ENCODE measurements at regions not wholly inside any gene's neighbourhood (a gene's known extent, or its start where the extent isn't known, plus 50 kb on each side); places are given as distances from the start of the nearest gene placed in this dataset.

DNA sequence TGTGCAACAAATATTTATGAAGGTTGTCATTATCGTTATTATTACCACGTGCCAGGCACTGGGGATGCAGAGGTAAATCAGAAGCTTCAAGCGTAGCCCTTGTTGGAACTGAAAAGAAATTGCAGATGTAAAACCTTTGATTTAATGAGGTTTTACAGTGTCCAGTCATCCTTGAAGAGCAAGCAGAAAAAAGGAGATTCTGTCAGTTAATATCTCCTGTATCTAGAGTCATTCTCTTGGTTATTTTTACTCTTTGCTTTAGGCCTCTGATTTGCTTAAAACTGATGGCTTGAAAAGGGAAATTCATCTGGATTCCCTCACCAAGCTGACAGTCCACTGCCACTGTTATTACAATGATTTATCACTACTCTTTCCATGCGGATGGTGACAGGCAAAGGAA, 179.3 kb downstream of the GALC start:
- Histone ChIP-seq H3K9me3 (ENCODE audit: control insufficient read depth, insufficient read depth, low read length) (no peaks in the 10 kb centered on the region; the same call in 1 of the 2 replicates), H3K4me3 (ENCODE audit: low read length) (no peak overlapping the region), H3K4me1 (ENCODE audit: control insufficient read depth, low read length) (no peaks in the 10 kb centered on the region), H4K20me1 (ENCODE audit: control insufficient read depth, insufficient read depth, low read depth, low read length) (no peaks in the 10 kb centered on the region), H3F3A (ENCODE audit: control insufficient read depth, insufficient read depth) (no peaks in the 10 kb centered on the region), H3K9me2 (replicated peaks; ENCODE audit: control insufficient read depth, low read length) (no peaks in the 10 kb centered on the region), H3K4me2 (ENCODE audit: low read length) (no peak overlapping the region), H3K27ac (ENCODE audit: low read depth, low read length) (no peak overlapping the region), H3K36me3 (ENCODE audit: control insufficient read depth, low read length) (no peaks in the 10 kb centered on the region), H3K27me3 (ENCODE audit: control insufficient read depth, low read length) (no peaks in the 10 kb centered on the region), H3K79me2 (ENCODE audit: control insufficient read depth, low read length) (no peaks in the 10 kb centered on the region)
- no peak for TF ChIP-seq EZH2phosphoT487 (IDR thresholded peaks at IDR 0.05; ENCODE audit: borderline replicate concordance, low read length)
- TF ChIP-seq, protein P1, sequence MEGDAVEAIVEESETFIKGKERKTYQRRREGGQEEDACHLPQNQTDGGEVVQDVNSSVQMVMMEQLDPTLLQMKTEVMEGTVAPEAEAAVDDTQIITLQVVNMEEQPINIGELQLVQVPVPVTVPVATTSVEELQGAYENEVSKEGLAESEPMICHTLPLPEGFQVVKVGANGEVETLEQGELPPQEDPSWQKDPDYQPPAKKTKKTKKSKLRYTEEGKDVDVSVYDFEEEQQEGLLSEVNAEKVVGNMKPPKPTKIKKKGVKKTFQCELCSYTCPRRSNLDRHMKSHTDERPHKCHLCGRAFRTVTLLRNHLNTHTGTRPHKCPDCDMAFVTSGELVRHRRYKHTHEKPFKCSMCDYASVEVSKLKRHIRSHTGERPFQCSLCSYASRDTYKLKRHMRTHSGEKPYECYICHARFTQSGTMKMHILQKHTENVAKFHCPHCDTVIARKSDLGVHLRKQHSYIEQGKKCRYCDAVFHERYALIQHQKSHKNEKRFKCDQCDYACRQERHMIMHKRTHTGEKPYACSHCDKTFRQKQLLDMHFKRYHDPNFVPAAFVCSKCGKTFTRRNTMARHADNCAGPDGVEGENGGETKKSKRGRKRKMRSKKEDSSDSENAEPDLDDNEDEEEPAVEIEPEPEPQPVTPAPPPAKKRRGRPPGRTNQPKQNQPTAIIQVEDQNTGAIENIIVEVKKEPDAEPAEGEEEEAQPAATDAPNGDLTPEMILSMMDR (IDR thresholded peaks at IDR 0.05; ENCODE audit: low read depth, low read length, poor library complexity, severe bottlenecking), result no peak

DNA sequence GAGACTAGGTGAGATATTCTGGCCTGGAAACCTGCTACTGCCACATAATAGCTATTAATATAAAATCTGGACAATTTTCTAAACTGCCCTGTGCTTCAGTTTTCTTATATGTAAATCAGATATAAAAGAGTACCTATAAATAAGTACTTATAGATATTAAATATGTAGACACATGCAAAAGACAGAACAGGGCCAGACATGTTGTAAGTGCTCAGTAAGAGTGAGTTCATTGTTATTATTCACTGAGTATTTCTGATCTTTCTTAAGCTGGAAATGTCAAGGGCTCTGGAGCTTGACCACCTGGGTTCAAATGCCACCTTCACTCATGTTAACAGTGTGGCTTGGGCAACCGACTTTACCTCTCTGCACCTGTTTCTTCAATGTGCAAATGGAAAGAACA, 179.8 kb downstream of the GALC start:
- Histone ChIP-seq H4K20me1 (ENCODE audit: control insufficient read depth, insufficient read depth, low read depth, low read length) (no peaks in the 10 kb centered on the region), H3K79me2 (ENCODE audit: control insufficient read depth, low read length) (no peaks in the 10 kb centered on the region), H3K9me3 (ENCODE audit: control insufficient read depth, insufficient read depth, low read length) (no peaks in the 10 kb centered on the region; the same call in 1 of the 2 replicates), H3K4me3 (ENCODE audit: low read length) (no peak overlapping the region), H3F3A (ENCODE audit: control insufficient read depth, insufficient read depth) (no peaks in the 10 kb centered on the region), H3K4me1 (ENCODE audit: control insufficient read depth, low read length) (no peaks in the 10 kb centered on the region), H3K9me2 (replicated peaks; ENCODE audit: control insufficient read depth, low read length) (no peaks in the 10 kb centered on the region), H3K27ac (ENCODE audit: low read depth, low read length) (no peak overlapping the region), H3K27me3 (ENCODE audit: control insufficient read depth, low read length) (no peaks in the 10 kb centered on the region), H3K4me2 (ENCODE audit: low read length) (no peak overlapping the region), H3K36me3 (ENCODE audit: control insufficient read depth, low read length) (no peaks in the 10 kb centered on the region)
- TF ChIP-seq, protein P1 (IDR thresholded peaks at IDR 0.05; ENCODE audit: low read depth, low read length, poor library complexity, severe bottlenecking), result no peak
- TF ChIP-seq EZH2phosphoT487 (IDR thresholded peaks at IDR 0.05; ENCODE audit: borderline replicate concordance, low read length), result no peak

DNA sequence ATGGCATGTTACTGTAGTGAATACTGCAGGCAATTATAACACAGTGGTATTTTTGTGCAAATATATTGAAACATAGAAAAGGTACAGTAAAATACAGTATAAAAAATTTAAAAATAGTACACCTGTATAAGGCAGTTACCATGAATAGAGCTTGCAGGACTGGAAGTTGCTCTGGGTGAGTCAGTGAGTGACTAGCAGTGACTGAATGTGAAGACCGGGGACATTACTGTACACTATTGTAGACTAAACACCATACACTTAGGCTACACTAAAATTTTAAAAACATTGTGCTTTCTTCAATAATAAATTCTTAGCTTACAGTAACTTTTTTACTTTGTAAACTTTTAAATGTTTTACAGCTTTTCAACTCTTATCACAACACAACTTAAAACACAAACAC, 181.7 kb downstream of the GALC start:
- no peaks in the 10 kb centered on the region for H3K9me2 ChIP-seq (replicated peaks; ENCODE audit: control insufficient read depth, low read length)
- H3K4me2 ChIP-seq (ENCODE audit: low read length), result no peak overlapping the region
- H3K27ac ChIP-seq (ENCODE audit: low read depth, low read length), result no peak overlapping the region
- H3K27me3 ChIP-seq (ENCODE audit: control insufficient read depth, low read length), result no peaks in the 10 kb centered on the region
- no peaks in the 10 kb centered on the region for H3K4me1 ChIP-seq (ENCODE audit: control insufficient read depth, low read length)
- H3K4me3 ChIP-seq (ENCODE audit: low read length), result no peak overlapping the region
- H3F3A ChIP-seq (ENCODE audit: control insufficient read depth, insufficient read depth), result no peaks in the 10 kb centered on the region
- no peaks in the 10 kb centered on the region for H3K79me2 ChIP-seq (ENCODE audit: control insufficient read depth, low read length)
- no peaks in the 10 kb centered on the region for H3K36me3 ChIP-seq (ENCODE audit: control insufficient read depth, low read length)
- no peaks in the 10 kb centered on the region for H4K20me1 ChIP-seq (ENCODE audit: control insufficient read depth, insufficient read depth, low read depth, low read length)
- H3K9me3 ChIP-seq (ENCODE audit: control insufficient read depth, insufficient read depth, low read length), result no peaks in the 10 kb centered on the region; the same call in 1 of the 2 replicates
- TF ChIP-seq, protein P1 (IDR thresholded peaks at IDR 0.05; ENCODE audit: low read depth, low read length, poor library complexity, severe bottlenecking), result no peak
- TF ChIP-seq EZH2phosphoT487 (IDR thresholded peaks at IDR 0.05; ENCODE audit: borderline replicate concordance, low read length), result no peak
